Thoracic aorta (tissue), 2 donors: ENCODE measurements at regions not wholly inside any gene's neighbourhood (a gene's known extent, or its start where the extent isn't known, plus 50 kb on each side); places are given as distances from the start of the nearest gene placed in this dataset.

ENCODE experiments used
- ATAC-seq: fragments of 150-250 bp; one replicate; pipeline ENCODE4 v1.8.0; 2017; ENCODE audit warnings: low read depth; ENCODE audit not compliant: insufficient number of reproducible peaks, low FRiP score
- DNase-seq: peaks from one replicate; pipeline ENCODE4 v3.0.0-alpha.2; 2020; ENCODE audit warnings: low spot score
- H3K27ac ChIP-seq, 2 donors: fragments of 200-600 bp; sonication (generic); 1 replicate in 1 of 2; 2 replicates in 1 of 2; pipeline ENCODE4 v1.5.1; 2016; ENCODE audit warnings: mild to moderate bottlenecking in 2 of 2, moderate library complexity in 2 of 2
- H3K27me3 ChIP-seq: fragments of 200-600 bp; sonication (generic); replicated peaks from 2 replicates; pipeline ENCODE4 v1.6.0; 2016; ENCODE audit warnings: mild to moderate bottlenecking; ENCODE audit not compliant: insufficient read depth
- H3K36me3 ChIP-seq: fragments of 200-600 bp; sonication (generic); one replicate; pipeline ENCODE4 v1.5.1; 2016
- H3K4me1 ChIP-seq, 2 donors: fragments of 200-600 bp; sonication (generic); 1 replicate in 1 of 2; 2 replicates in 1 of 2; pipeline versions ENCODE4 v1.5.1 to v1.6.0; 2016; ENCODE audit warnings: low read depth in 2 of 2, mild to moderate bottlenecking in 1 of 2; ENCODE audit not compliant: control insufficient read depth in 1 of 2
- H3K4me3 ChIP-seq: fragments of 200-600 bp; sonication (generic); 2 replicates; pipeline ENCODE4 v1.5.1; 2016; ENCODE audit warnings: mild to moderate bottlenecking
- H3K9me3 ChIP-seq: fragments of 200-600 bp; sonication (generic); 2 replicates; pipeline ENCODE4 v1.5.1; 2016
- CTCF ChIP-seq: fragments of 200-600 bp; sonication (generic); IDR thresholded peaks from one replicate; pipeline ENCODE4 v1.5.1; 2019; ENCODE audit warnings: antibody characterized with exemption

GRCh38 chr7:46205478-46205877, 284.4 kb upstream of the IGFBP3 start:
- TF ChIP-seq CTCF = no peak
- Histone ChIP-seq H3K4me1 (no peaks in the 10 kb centered on the region), H3K27ac (no peak overlapping the region), H3K36me3 (no peaks in the 10 kb centered on the region), H3K4me3 (no peak overlapping the region), H3K9me3 (no peaks in the 10 kb centered on the region), H3K27me3 (no peaks in the 10 kb centered on the region)
- DNase-seq = no peak
- no peak for ATAC-seq

- H3K36me3 ChIP-seq = no peaks in the 10 kb centered on the region
- no peak for ATAC-seq
- H3K4me3 ChIP-seq = no peak overlapping the region
Measured at GRCh38 chr7:46203926-46204325, 282.9 kb upstream of the IGFBP3 start.

GRCh38 chr7:46202379-46202778, 281.3 kb upstream of the IGFBP3 start:
- H3K27ac ChIP-seq = no peak overlapping the region
- no peak overlapping the region for H3K4me3 ChIP-seq
- DNase-seq (no peak), ATAC-seq (no peak)
- no peaks in the 10 kb centered on the region for H3K4me1 ChIP-seq
- no peak for TF ChIP-seq CTCF
- H3K9me3 ChIP-seq = no peaks in the 10 kb centered on the region
- no peaks in the 10 kb centered on the region for H3K36me3 ChIP-seq
- no peaks in the 10 kb centered on the region for H3K27me3 ChIP-seq

More at GRCh38 chr7:46203926-46204325, 282.9 kb upstream of the IGFBP3 start:
- no peak overlapping the region for H3K27ac ChIP-seq
- no peaks in the 10 kb centered on the region for H3K27me3 ChIP-seq
- no peak for DNase-seq
- H3K9me3 ChIP-seq = no peaks in the 10 kb centered on the region
- TF ChIP-seq CTCF = no peak
- H3K4me1 ChIP-seq = no peaks in the 10 kb centered on the region

GRCh38 chr7:46201961-46202360, 280.9 kb upstream of the IGFBP3 start:
- Histone ChIP-seq H3K27me3 (no peaks in the 10 kb centered on the region), H3K4me1 (no peaks in the 10 kb centered on the region), H3K36me3 (no peaks in the 10 kb centered on the region), H3K9me3 (no peaks in the 10 kb centered on the region), H3K4me3 (no peak overlapping the region), H3K27ac (no peak overlapping the region)
- no peak for DNase-seq
- no peak for TF ChIP-seq CTCF
- no peak for ATAC-seq

- DNase-seq (no peak), ATAC-seq (no peak)
- H3K36me3 ChIP-seq = no peaks in the 10 kb centered on the region
- H3K27me3 ChIP-seq = no peaks in the 10 kb centered on the region
- no peak overlapping the region for H3K4me3 ChIP-seq
- no peak overlapping the region for H3K27ac ChIP-seq
- H3K9me3 ChIP-seq = no peaks in the 10 kb centered on the region
- no peak for TF ChIP-seq CTCF
- H3K4me1 ChIP-seq = no peaks in the 10 kb centered on the region
Measured at GRCh38 chr7:46198701-46199100, 277.6 kb upstream of the IGFBP3 start.
